Astrocyte (in vitro differentiated cells and primary cell): ENCODE measurements at regions not wholly inside any gene's neighbourhood (a gene's known extent, or its start where the extent isn't known, plus 50 kb on each side); places are given as distances from the start of the nearest gene placed in this dataset.

ENCODE experiments used
- EZH2 ChIP-seq: IDR thresholded peaks from 2 replicates; pipeline ENCODE4 v1.6.1; 2012; ENCODE audit warnings: mild to moderate bottlenecking, low read length, inconsistent platforms; ENCODE audit not compliant: insufficient read depth
- TF ChIP-seq, protein P1 (sequence below): IDR thresholded peaks from 2 replicates; pipeline ENCODE4 v1.5.1; 2011; ENCODE audit warnings: low read depth, mild to moderate bottlenecking, inconsistent platforms, low read length, moderate library complexity; ENCODE audit not compliant: insufficient read depth

DNA sequence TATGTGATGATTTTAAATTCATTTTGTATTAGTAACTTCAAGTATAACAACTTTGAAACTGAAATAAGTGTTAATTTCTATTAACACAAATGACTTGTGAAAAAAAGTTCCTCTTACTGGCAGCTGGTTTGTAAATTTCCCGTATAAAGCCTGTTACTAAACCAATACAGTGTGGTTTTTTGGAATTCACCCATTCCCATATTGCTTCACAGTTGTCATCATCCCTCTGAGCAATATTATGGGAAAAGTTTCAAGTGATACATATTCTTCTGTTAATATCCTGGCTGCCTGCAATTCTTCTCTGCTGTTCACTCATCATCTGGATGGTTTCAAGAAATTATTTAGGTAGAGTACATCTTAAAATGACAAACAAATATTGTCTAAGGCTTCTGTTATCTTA is 1185.1 kb upstream of the C9orf72 start:
- TF ChIP-seq, protein P1, sequence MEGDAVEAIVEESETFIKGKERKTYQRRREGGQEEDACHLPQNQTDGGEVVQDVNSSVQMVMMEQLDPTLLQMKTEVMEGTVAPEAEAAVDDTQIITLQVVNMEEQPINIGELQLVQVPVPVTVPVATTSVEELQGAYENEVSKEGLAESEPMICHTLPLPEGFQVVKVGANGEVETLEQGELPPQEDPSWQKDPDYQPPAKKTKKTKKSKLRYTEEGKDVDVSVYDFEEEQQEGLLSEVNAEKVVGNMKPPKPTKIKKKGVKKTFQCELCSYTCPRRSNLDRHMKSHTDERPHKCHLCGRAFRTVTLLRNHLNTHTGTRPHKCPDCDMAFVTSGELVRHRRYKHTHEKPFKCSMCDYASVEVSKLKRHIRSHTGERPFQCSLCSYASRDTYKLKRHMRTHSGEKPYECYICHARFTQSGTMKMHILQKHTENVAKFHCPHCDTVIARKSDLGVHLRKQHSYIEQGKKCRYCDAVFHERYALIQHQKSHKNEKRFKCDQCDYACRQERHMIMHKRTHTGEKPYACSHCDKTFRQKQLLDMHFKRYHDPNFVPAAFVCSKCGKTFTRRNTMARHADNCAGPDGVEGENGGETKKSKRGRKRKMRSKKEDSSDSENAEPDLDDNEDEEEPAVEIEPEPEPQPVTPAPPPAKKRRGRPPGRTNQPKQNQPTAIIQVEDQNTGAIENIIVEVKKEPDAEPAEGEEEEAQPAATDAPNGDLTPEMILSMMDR, result no peak
- TF ChIP-seq EZH2, result no peak
